ENCODE measurements at regions not wholly inside any gene's neighbourhood (a gene's known extent, or its start where the extent isn't known, plus 50 kb on each side); places are given as distances from the start of the nearest gene placed in this dataset.

- TF ChIP-seq, protein P1, sequence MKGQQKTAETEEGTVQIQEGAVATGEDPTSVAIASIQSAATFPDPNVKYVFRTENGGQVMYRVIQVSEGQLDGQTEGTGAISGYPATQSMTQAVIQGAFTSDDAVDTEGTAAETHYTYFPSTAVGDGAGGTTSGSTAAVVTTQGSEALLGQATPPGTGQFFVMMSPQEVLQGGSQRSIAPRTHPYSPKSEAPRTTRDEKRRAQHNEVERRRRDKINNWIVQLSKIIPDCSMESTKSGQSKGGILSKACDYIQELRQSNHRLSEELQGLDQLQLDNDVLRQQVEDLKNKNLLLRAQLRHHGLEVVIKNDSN (IDR thresholded peaks at IDR 0.05; ENCODE audit: borderline replicate concordance, low read depth) = no peak
- TF ChIP-seq, protein P2, sequence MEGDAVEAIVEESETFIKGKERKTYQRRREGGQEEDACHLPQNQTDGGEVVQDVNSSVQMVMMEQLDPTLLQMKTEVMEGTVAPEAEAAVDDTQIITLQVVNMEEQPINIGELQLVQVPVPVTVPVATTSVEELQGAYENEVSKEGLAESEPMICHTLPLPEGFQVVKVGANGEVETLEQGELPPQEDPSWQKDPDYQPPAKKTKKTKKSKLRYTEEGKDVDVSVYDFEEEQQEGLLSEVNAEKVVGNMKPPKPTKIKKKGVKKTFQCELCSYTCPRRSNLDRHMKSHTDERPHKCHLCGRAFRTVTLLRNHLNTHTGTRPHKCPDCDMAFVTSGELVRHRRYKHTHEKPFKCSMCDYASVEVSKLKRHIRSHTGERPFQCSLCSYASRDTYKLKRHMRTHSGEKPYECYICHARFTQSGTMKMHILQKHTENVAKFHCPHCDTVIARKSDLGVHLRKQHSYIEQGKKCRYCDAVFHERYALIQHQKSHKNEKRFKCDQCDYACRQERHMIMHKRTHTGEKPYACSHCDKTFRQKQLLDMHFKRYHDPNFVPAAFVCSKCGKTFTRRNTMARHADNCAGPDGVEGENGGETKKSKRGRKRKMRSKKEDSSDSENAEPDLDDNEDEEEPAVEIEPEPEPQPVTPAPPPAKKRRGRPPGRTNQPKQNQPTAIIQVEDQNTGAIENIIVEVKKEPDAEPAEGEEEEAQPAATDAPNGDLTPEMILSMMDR (IDR thresholded peaks at IDR 0.05) = no peak
- TF ChIP-seq SIN3A (IDR thresholded peaks at IDR 0.05; ENCODE audit: borderline replicate concordance, low read depth, low read length) = no peak
- TF ChIP-seq TAF1 (IDR thresholded peaks at IDR 0.05; ENCODE audit: borderline replicate concordance, low read depth, low read length) = no peak
- TF ChIP-seq TCF12 (IDR thresholded peaks at IDR 0.05) = no peak
- no peak for TF ChIP-seq USF2 (IDR thresholded peaks at IDR 0.05; ENCODE audit: borderline replicate concordance, low read depth, low read length)
- no peak for TF ChIP-seq REST (IDR thresholded peaks at IDR 0.05; ENCODE audit: low read depth, low read length)
- TF ChIP-seq POLR2AphosphoS5 (IDR thresholded peaks at IDR 0.05; ENCODE audit: low read depth, low read length) = no peak
Observed at GRCh38 chr3:70747847-70748246, 435.4 kb upstream of the MDFIC2 start.
